ENCODE measurements at regions not wholly inside any gene's neighbourhood (a gene's known extent, or its start where the extent isn't known, plus 50 kb on each side); places are given as distances from the start of the nearest gene placed in this dataset.

DNA sequence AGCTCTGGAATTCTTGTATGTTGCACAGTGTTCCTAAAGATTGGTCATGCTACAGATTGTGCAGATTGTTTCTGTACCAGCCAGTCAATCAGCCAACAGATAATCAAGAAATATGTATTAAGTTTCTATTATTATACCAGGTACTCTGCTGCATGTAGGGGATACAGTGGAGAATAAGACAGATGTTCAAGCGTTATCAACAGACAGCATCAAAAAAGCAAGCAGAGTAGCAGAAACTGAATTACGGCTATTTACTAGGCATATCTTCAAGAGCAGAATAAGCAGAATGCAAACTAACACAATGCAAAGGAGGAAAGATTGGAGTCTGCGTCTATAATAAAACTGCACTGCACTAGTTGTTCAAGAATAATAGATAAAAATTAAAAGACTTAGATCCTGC, 278.6 kb downstream of the ETS1 start:
- no peak for ATAC-seq (ENCODE audit: low read depth)
- H3K27me3 Mint-ChIP-seq = no peaks in the 10 kb centered on the region
- H3K4me3 Mint-ChIP-seq = no peak overlapping the region
- DNase-seq (ENCODE audit: low spot score in 2 of 2) = no peak
- H3K4me1 Mint-ChIP-seq = peaks cover 30% of the 10 kb centered on the region
- H3K36me3 Mint-ChIP-seq = peaks cover 1% of the 10 kb centered on the region
- peaks cover 5% of the 10 kb centered on the region for H3K9me3 Mint-ChIP-seq
- H3K27ac Mint-ChIP-seq = no peak overlapping the region

- DNase-seq (ENCODE audit: low spot score in 2 of 2) (no peak), ATAC-seq (ENCODE audit: low read depth) (no peak)
- Mint-ChIP-seq H3K27ac (peak overlapping the region; percentile 92), H3K9me3 (no peaks in the 10 kb centered on the region), H3K27me3 (no peaks in the 10 kb centered on the region), H3K36me3 (no peaks in the 10 kb centered on the region), H3K4me3 (no peak overlapping the region), H3K4me1 (peaks cover 38% of the 10 kb centered on the region)
Measured at GRCh38 chr11:128305588-128305987, 281.8 kb downstream of the ETS1 start.

DNA sequence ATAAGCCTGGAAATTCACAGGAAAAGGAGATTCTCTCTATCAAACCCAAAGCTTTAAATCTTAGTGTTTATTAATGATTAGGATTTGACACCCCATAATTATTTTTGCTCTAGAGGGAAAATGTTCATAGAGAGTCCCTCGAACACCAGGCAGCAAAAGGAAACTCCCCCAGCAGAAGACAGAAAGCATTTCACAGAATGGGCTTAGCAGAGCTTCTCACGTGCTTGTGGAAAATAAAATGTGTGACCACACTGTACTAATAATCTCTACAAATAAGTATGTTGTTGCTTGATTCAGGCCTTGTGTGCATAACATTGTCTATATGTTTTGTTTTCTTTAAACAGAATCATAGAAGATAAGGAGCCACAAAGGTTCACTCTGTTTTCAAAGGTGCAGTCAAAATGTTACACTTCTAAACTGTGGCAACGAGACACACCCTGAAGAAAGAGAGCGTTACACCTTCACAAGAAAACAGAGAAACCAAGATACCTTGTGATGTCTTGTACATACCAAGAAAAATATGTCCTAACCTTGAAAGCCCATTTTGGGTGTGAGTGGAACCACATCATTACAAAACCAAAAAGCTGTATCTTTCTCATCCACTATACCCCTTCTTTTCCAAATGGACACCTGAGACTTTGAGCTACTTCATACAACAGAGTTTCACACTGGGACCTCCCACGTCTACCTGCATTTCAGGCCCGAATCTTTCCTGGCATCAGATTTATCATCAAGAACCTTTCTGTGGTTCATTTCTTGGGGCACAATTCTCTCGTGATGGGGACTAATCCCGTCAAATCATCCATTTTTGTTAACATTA, 282.5 kb downstream of the ETS1 start:
- Mint-ChIP-seq H3K27ac (peak overlapping the region; percentile 92), H3K36me3 (no peaks in the 10 kb centered on the region), H3K27me3 (no peaks in the 10 kb centered on the region), H3K4me1 (peaks cover 40% of the 10 kb centered on the region), H3K4me3 (peak overlapping the region; percentile 15), H3K9me3 (no peaks in the 10 kb centered on the region)
- no peak for DNase-seq (ENCODE audit: low spot score in 2 of 2)
- no peak for ATAC-seq (ENCODE audit: low read depth)

DNA sequence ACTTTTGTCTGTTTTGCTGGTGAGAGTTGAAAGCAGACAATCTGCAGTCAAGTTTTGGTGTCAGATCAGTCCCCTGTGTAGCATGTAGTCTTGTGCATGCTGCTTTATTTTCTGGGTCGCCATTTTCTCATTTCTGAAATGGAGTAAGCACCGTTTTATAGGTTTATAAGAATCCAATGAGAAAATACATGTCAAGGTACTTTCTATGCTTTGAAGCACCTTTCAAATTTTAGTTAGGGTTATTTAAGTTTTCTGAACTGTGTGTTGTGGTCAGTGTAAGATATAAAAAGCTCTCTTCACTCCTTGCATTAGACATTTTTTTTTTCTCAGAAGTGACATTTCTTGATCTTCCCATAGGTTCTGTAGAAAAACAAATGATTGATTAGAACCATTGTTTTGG, 283.2 kb downstream of the ETS1 start:
- ATAC-seq (ENCODE audit: low read depth) (no peak), DNase-seq (ENCODE audit: low spot score in 2 of 2) (no peak)
- Mint-ChIP-seq H3K27me3 (no peaks in the 10 kb centered on the region), H3K4me1 (peaks cover 47% of the 10 kb centered on the region), H3K36me3 (no peaks in the 10 kb centered on the region), H3K9me3 (no peaks in the 10 kb centered on the region), H3K27ac (peak overlapping the region; percentile 92), H3K4me3 (no peak overlapping the region)

- Mint-ChIP-seq H3K9me3 (no peaks in the 10 kb centered on the region), H3K27ac (peak overlapping the region; percentile 92), H3K4me1 (peaks cover 55% of the 10 kb centered on the region), H3K27me3 (no peaks in the 10 kb centered on the region), H3K36me3 (no peaks in the 10 kb centered on the region), H3K4me3 (no peak overlapping the region)
- no peak for ATAC-seq (ENCODE audit: low read depth)
- DNase-seq (ENCODE audit: low spot score in 2 of 2) = no peak
Measured at GRCh38 chr11:128303383-128303782, 284.0 kb downstream of the ETS1 start.

GRCh38 chr11:128302425-128303186, 284.8 kb downstream of the ETS1 start:
- H3K36me3 Mint-ChIP-seq = no peaks in the 10 kb centered on the region
- no peaks in the 10 kb centered on the region for H3K9me3 Mint-ChIP-seq
- peak overlapping the region; percentile 92 for H3K27ac Mint-ChIP-seq
- no peaks in the 10 kb centered on the region for H3K27me3 Mint-ChIP-seq
- H3K4me3 Mint-ChIP-seq = peak overlapping the region; percentile 14
- H3K4me1 Mint-ChIP-seq = peaks cover 62% of the 10 kb centered on the region
- ATAC-seq (ENCODE audit: low read depth) = peak; percentile 95
- peak; percentile 33 to 52 for DNase-seq (ENCODE audit: low spot score in 2 of 2)

DNA sequence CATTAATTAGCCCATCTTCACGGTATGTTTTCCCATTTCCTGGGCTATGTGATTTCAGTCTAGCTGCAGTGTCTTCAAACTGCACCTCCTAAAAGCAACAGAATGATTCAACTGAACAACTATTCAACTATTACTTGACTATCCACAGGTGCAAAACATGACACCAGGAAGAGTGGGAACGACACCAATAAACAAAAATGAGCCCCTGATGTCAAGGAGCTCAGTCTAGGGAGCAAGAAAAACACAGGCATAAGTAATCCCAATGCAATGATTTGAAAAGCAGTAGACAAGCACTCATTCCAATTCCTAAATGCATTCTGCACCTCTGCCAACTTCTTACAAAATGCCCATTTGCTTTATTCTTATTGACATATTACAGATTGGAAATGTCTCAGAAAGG, 285.6 kb downstream of the ETS1 start:
- H3K9me3 Mint-ChIP-seq = no peaks in the 10 kb centered on the region
- peaks cover 70% of the 10 kb centered on the region for H3K4me1 Mint-ChIP-seq
- H3K27me3 Mint-ChIP-seq = no peaks in the 10 kb centered on the region

DNA sequence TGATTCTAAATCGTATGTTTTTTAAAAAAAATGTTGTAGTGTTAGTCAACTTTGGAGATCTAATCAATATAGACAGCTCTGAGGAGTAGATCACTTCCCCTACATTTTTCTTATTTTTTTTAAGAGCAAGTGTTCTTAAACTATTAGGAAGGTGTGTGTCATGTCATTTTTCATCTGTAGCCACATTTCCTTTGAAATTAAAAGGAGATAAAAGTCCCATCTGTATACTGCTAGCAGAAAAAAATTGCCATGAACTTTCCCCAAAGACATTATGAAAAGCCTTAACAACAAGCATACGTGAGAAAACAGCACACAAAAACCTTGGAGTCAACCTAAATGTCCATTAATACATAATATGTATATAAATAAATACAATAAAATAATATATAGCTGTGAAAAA, 286.6 kb downstream of the ETS1 start:
- H3K27ac Mint-ChIP-seq = no peak overlapping the region
- ATAC-seq (ENCODE audit: low read depth) = no peak
- no peak overlapping the region for H3K4me3 Mint-ChIP-seq
- no peaks in the 10 kb centered on the region for H3K27me3 Mint-ChIP-seq
- peaks cover 67% of the 10 kb centered on the region for H3K4me1 Mint-ChIP-seq
- no peak for DNase-seq (ENCODE audit: low spot score in 2 of 2)
- no peaks in the 10 kb centered on the region for H3K9me3 Mint-ChIP-seq
- no peaks in the 10 kb centered on the region for H3K36me3 Mint-ChIP-seq

More for the DNA sequence above, 285.6 kb downstream of the ETS1 start:
- DNase-seq (ENCODE audit: low spot score in 2 of 2) = no peak
- H3K36me3 Mint-ChIP-seq = no peaks in the 10 kb centered on the region
- no peak for ATAC-seq (ENCODE audit: low read depth)
- H3K4me3 Mint-ChIP-seq = no peak overlapping the region
- H3K27ac Mint-ChIP-seq = peak overlapping the region; percentile 92

DNA sequence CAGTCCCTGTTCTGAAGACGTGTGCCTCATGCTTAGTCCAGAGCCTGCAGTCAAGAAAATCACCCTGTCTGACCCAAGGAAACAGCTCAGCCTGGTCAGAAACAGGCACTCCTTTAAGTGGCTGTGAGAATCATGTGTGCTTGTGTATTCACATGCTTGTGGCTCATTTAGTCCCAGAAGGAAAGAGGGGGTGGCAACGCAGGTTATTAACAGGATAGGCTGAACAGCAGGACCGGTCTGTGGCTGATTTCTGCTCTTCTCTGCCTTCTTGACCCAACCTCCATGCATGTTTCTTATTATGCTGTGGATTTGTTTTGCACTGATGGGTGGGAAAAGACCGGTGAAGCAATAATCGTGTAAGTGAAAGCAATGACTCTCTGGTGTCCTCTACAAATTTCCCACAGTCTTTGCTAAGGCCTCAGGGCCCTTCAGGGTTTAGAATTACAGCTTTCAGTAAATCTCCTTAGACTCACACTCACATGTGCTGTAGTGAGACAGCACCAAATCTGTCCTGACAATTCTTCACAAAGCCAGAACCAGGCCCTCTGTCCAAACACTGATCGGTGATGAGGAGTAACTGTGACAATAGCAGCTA, 288.1 kb downstream of the ETS1 start:
- Mint-ChIP-seq H3K9me3 (peaks cover 2% of the 10 kb centered on the region), H3K4me1 (peaks cover 58% of the 10 kb centered on the region), H3K4me3 (no peak overlapping the region), H3K27ac (peak overlapping the region; percentile 74), H3K36me3 (no peaks in the 10 kb centered on the region), H3K27me3 (no peaks in the 10 kb centered on the region)
- DNase-seq (ENCODE audit: low spot score in 2 of 2) = no peak
- no peak for ATAC-seq (ENCODE audit: low read depth)

DNA sequence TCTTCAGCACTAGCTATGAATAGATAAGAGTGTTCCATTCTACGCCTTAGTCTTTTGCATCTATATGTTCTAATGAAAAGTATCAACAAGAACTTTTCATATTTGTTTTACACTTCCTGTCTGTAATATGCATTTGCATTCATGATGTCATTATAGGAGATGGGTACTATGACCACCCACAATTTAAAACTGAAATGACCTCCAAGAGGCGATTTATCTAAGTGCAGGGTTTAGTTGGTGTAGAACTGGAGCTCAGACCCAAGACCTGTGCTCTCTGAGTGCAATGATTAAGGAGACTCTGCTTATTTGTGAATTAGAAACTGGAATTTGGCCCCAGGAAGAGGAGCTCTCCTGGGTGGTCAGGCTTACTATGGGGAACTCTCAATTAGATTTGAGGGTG, 289.1 kb downstream of the ETS1 start:
- no peak for DNase-seq (ENCODE audit: low spot score in 2 of 2)
- Mint-ChIP-seq H3K27ac (peak overlapping the region; percentile 74), H3K9me3 (peaks cover 2% of the 10 kb centered on the region), H3K4me1 (peaks cover 56% of the 10 kb centered on the region), H3K36me3 (no peaks in the 10 kb centered on the region), H3K27me3 (no peaks in the 10 kb centered on the region), H3K4me3 (no peak overlapping the region)
- no peak for ATAC-seq (ENCODE audit: low read depth)

DNA sequence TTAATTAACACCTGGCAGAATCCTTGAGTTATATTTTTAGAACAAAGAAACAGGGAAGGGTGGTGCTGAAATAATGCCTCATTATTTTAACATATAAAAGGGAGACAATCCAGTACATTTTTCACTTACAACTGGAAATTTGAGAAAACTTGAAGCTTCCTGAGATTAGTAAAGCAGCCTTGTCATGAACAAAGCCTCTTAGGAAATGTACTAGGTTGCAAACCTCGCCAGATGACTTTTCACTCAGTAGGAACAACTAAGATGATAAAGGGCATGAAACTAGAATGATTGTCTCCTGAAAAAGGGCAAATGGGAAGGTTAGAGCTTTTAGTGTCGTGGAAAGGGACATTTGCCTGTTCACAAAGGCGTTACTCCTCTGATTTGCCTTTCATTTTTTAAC, 289.6 kb downstream of the ETS1 start:
- peak overlapping the region; percentile 74 for H3K27ac Mint-ChIP-seq
- peaks cover 56% of the 10 kb centered on the region for H3K4me1 Mint-ChIP-seq
- no peaks in the 10 kb centered on the region for H3K27me3 Mint-ChIP-seq
- H3K36me3 Mint-ChIP-seq = no peaks in the 10 kb centered on the region
- peak overlapping the region; percentile 27 for H3K4me3 Mint-ChIP-seq
- ATAC-seq (ENCODE audit: low read depth) (no peak), DNase-seq (ENCODE audit: low spot score in 2 of 2) (no peak)
- H3K9me3 Mint-ChIP-seq = peaks cover 2% of the 10 kb centered on the region

GRCh38 chr11:128297091-128297651, 290.2 kb downstream of the ETS1 start:
- Mint-ChIP-seq H3K27ac (peak overlapping the region; percentile 74), H3K4me1 (peaks cover 55% of the 10 kb centered on the region), H3K27me3 (no peaks in the 10 kb centered on the region), H3K9me3 (peaks cover 2% of the 10 kb centered on the region), H3K36me3 (no peaks in the 10 kb centered on the region), H3K4me3 (no peak overlapping the region)
- ATAC-seq (ENCODE audit: low read depth) = no peak
- DNase-seq (ENCODE audit: low spot score in 2 of 2) = no peak

DNA sequence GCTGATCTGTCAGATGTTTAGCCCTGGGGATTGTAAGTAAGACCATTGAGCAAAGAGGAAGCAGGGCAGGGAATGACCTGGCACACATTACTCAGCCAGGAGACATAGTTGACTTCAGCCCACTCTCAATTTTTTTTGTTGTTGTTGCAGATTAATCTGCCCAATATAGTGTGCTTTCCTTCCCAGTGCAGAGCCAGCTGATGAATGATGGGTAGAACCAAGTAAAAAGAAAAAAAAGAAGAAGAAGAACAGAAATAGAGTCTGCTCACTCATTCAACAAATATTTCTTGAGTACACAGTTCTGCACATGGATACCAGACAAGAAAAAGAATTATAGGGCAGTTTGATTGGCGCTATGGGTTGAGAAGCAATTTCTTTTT, 292.7 kb downstream of the ETS1 start:
- H3K27ac Mint-ChIP-seq = peak overlapping the region; percentile 29
- H3K36me3 Mint-ChIP-seq = no peaks in the 10 kb centered on the region
- ATAC-seq (ENCODE audit: low read depth) (no peak), DNase-seq (ENCODE audit: low spot score in 2 of 2) (no peak)
- no peaks in the 10 kb centered on the region for H3K27me3 Mint-ChIP-seq
- H3K4me1 Mint-ChIP-seq = peaks cover 69% of the 10 kb centered on the region
- H3K4me3 Mint-ChIP-seq = no peak overlapping the region
- H3K9me3 Mint-ChIP-seq = peaks cover 2% of the 10 kb centered on the region
